ENCODE measurements at regions not wholly inside any gene's neighbourhood (a gene's known extent, or its start where the extent isn't known, plus 50 kb on each side); places are given as distances from the start of the nearest gene placed in this dataset.

DNA sequence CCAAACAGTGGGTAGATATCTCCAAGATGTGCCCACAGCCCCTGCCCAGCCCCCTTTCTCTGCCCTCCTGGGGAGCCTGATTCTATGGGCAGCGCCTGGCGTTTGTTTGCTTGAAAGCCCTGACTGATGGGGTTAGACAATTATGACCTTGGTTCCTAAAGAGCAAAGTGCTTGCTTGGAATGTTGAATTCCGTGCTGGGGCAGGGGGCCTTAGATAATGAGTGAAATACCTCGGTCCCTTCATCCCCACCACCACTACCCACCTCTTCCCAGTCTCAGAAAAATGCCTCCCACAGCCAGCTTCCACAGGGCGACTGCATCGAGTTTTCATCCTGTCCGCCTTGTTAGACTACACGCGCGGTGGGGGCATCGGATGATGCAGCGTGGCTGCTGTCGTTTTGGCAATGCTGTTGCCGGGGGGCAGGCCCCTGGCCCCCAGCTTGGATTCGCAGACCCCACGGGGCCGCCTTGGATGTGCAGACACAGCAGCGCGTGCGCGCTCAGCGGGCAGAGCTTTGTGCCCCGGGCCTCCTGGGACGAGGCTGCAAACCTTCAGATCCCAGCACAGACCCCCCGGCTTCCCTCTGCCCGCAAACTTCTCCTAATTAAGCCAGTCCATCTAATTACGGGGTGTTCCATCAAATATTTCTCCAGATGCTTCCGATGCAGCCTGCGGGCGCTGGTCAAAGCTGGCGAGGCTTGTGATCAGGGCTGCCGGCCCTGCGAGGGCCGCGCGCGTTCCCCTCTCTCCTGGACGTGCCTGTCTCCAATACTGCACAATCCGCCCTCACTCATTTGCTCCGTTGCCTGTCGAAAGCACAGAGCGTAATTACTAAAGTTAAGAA, 86.1 kb downstream of the LINC00237 start:
- H3K4me3 Mint-ChIP-seq, result peak overlapping the region; percentile 79
- no peak overlapping the region for H3K27ac Mint-ChIP-seq
- no peak for DNase-seq (ENCODE audit: extremely low spot score, unreplicated experiment)
- no peaks in the 10 kb centered on the region for H3K36me3 Mint-ChIP-seq
- no peaks in the 10 kb centered on the region for H3K9me3 Mint-ChIP-seq
- peaks cover 43% of the 10 kb centered on the region for H3K27me3 Mint-ChIP-seq
- H3K4me1 Mint-ChIP-seq (ENCODE audit: unreplicated experiment), result peaks cover 23% of the 10 kb centered on the region
- TF ChIP-seq, protein P1, sequence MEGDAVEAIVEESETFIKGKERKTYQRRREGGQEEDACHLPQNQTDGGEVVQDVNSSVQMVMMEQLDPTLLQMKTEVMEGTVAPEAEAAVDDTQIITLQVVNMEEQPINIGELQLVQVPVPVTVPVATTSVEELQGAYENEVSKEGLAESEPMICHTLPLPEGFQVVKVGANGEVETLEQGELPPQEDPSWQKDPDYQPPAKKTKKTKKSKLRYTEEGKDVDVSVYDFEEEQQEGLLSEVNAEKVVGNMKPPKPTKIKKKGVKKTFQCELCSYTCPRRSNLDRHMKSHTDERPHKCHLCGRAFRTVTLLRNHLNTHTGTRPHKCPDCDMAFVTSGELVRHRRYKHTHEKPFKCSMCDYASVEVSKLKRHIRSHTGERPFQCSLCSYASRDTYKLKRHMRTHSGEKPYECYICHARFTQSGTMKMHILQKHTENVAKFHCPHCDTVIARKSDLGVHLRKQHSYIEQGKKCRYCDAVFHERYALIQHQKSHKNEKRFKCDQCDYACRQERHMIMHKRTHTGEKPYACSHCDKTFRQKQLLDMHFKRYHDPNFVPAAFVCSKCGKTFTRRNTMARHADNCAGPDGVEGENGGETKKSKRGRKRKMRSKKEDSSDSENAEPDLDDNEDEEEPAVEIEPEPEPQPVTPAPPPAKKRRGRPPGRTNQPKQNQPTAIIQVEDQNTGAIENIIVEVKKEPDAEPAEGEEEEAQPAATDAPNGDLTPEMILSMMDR (conservative IDR thresholded peaks at IDR 0.05), result no peak

DNA sequence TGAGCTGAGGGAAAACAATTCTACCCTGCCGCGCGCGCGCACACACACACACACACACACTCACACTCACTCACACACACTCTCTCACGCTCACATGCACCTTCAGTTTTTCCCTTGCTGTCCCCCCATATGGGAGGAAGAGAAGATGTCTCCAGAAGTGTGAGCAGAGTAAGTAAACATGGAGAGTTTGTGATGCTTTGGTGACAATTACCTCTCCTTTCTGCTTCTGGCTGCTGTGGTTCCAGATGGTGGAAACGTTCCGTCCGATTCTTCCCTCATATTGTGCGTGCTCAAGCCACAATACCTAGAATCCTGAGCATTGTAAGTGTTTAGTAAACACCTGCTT, 86.7 kb downstream of the LINC00237 start:
- no peaks in the 10 kb centered on the region for H3K36me3 Mint-ChIP-seq
- TF ChIP-seq, protein P1 (conservative IDR thresholded peaks at IDR 0.05), result no peak
- no peaks in the 10 kb centered on the region for H3K9me3 Mint-ChIP-seq
- no peak for DNase-seq (ENCODE audit: extremely low spot score, unreplicated experiment)
- H3K27me3 Mint-ChIP-seq, result peaks cover 44% of the 10 kb centered on the region
- H3K27ac Mint-ChIP-seq, result no peak overlapping the region
- no peak overlapping the region for H3K4me3 Mint-ChIP-seq
- H3K4me1 Mint-ChIP-seq (ENCODE audit: unreplicated experiment), result peaks cover 23% of the 10 kb centered on the region

DNA sequence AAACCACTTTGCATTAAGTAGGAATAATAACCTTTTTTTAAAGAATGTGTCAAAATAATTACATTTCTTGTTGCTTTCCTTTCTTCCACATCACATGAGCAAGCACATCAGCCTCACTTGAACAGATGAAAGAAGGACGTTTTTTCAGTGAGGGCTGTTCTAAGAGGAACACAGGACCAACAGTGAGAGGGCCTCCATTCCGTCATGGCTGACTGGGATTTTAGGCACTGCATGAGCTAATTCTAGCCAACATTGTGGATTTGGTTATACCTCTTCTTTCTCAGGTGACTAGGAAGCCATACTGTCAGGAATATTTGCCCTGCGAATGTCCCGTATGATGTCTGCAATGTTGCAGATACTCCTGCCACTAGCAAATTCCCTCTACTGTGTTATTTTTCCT, 87.6 kb downstream of the LINC00237 start:
- no peaks in the 10 kb centered on the region for H3K9me3 Mint-ChIP-seq
- no peaks in the 10 kb centered on the region for H3K36me3 Mint-ChIP-seq
- H3K27me3 Mint-ChIP-seq, result peaks cover 44% of the 10 kb centered on the region
- peaks cover 23% of the 10 kb centered on the region for H3K4me1 Mint-ChIP-seq (ENCODE audit: unreplicated experiment)
- TF ChIP-seq, protein P1 (conservative IDR thresholded peaks at IDR 0.05), result no peak
- no peak overlapping the region for H3K27ac Mint-ChIP-seq
- H3K4me3 Mint-ChIP-seq, result no peak overlapping the region
- no peak for DNase-seq (ENCODE audit: extremely low spot score, unreplicated experiment)

DNA sequence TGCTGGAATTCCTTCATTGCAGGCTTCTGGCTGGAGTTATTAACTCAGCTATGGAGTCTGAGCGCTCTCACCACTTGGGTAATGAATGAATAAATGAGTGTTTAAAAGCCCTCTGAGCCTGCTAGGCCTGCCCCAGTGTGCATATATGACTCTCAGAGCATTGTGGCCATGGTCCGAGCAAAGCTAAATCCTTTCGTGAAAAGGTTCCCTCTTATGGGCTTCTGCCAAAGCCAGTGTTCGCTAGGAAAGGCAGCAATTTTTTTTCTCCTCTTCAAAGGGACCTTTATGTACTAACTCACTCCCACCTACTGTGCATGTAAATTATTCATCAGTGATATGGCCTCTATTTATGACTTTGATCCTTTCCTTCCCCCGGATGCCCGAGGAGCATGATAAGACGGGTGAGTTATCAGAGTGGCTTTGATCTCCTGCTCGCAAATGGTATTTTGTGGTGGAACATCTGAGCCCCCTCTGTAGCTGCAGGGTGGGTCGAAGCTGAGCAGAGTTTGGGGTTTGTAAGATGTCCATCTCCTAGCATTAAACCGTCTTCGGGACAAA, 88.6 kb downstream of the LINC00237 start:
- DNase-seq (ENCODE audit: extremely low spot score, unreplicated experiment), result no peak
- Mint-ChIP-seq H3K27me3 (peaks cover 48% of the 10 kb centered on the region), H3K9me3 (no peaks in the 10 kb centered on the region), H3K36me3 (no peaks in the 10 kb centered on the region), H3K4me1 (ENCODE audit: unreplicated experiment) (peaks cover 23% of the 10 kb centered on the region), H3K4me3 (no peak overlapping the region), H3K27ac (no peak overlapping the region)
- TF ChIP-seq, protein P1 (conservative IDR thresholded peaks at IDR 0.05), result no peak

DNA sequence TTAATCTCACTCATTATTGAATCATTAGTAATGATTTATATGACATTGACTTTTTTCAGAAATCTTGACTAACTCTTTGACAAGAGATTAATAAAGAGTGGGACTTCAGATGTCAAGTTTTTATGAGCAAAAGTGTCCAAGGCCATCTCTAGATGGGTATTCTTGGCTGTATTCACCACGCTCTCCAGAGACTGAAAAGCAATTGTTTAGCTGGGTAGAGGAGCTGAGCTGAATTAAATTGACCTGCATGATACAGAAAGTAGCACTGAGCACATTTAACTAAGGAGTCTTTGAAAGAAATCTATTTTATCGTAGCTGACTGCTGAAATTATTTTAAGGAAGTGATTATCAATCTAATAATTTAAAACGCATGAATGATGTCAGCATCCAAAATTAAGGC, 89.4 kb downstream of the LINC00237 start:
- peaks cover 23% of the 10 kb centered on the region for H3K4me1 Mint-ChIP-seq (ENCODE audit: unreplicated experiment)
- no peak overlapping the region for H3K27ac Mint-ChIP-seq
- no peak for DNase-seq (ENCODE audit: extremely low spot score, unreplicated experiment)
- H3K36me3 Mint-ChIP-seq, result no peaks in the 10 kb centered on the region
- no peak overlapping the region for H3K4me3 Mint-ChIP-seq
- peaks cover 51% of the 10 kb centered on the region for H3K27me3 Mint-ChIP-seq
- TF ChIP-seq, protein P1 (conservative IDR thresholded peaks at IDR 0.05), result no peak
- no peaks in the 10 kb centered on the region for H3K9me3 Mint-ChIP-seq
